ENCODE measurements at regions not wholly inside any gene's neighbourhood (a gene's known extent, or its start where the extent isn't known, plus 50 kb on each side); places are given as distances from the start of the nearest gene placed in this dataset.

- ChIA-PET POLR2A (no interaction called here), CTCF (no interaction called here)
- no peak for TF ChIP-seq CTCF (IDR thresholded peaks at IDR 0.05; ENCODE audit: control extremely low read depth, extremely low read depth, low read depth, missing control alignments)
- DNase-seq (ENCODE audit: extremely low spot score): no peak
These were observed 145.2 kb downstream of the PMP22 start for GRCh38 chr17:15119968-15120367.

GRCh38 chr17:15117239-15117638 lies 147.9 kb downstream of the PMP22 start:
- no peak for DNase-seq (ENCODE audit: extremely low spot score)
- no peak for TF ChIP-seq CTCF (IDR thresholded peaks at IDR 0.05; ENCODE audit: control extremely low read depth, extremely low read depth, low read depth, missing control alignments)
- ChIA-PET POLR2A (no interaction called here), CTCF (no interaction called here)

- ChIA-PET CTCF (interaction anchor here (0.9 kb wide), 1 partner anchor 12 kb away, joined by 3 read pairs; no protein-coding TSS in a partner anchor), POLR2A (no interaction called here)
- TF ChIP-seq CTCF (IDR thresholded peaks at IDR 0.05; ENCODE audit: control extremely low read depth, extremely low read depth, low read depth, missing control alignments): no peak
- DNase-seq (ENCODE audit: extremely low spot score): no peak
These were observed 152.1 kb downstream of the PMP22 start for GRCh38 chr17:15112846-15113617.

GRCh38 chr17:15109608-15110007 lies 155.5 kb downstream of the PMP22 start:
- CTCF ChIA-PET: no interaction called here
- POLR2A ChIA-PET: no interaction called here
- no peak for TF ChIP-seq CTCF (IDR thresholded peaks at IDR 0.05; ENCODE audit: control extremely low read depth, extremely low read depth, low read depth, missing control alignments)
- DNase-seq (ENCODE audit: extremely low spot score): no peak

- CTCF ChIA-PET: no interaction called here
These were observed 156.1 kb downstream of the PMP22 start for GRCh38 chr17:15108992-15109391.

GRCh38 chr17:15106540-15106939 lies 158.6 kb downstream of the PMP22 start:
- POLR2A ChIA-PET: no interaction called here
- CTCF ChIA-PET: no interaction called here
- no peak for TF ChIP-seq CTCF (IDR thresholded peaks at IDR 0.05; ENCODE audit: control extremely low read depth, extremely low read depth, low read depth, missing control alignments)
- DNase-seq (ENCODE audit: extremely low spot score): no peak

More at GRCh38 chr17:15108992-15109391, 156.1 kb downstream of the PMP22 start:
- DNase-seq (ENCODE audit: extremely low spot score): no peak
- TF ChIP-seq CTCF (IDR thresholded peaks at IDR 0.05; ENCODE audit: control extremely low read depth, extremely low read depth, low read depth, missing control alignments): no peak
- POLR2A ChIA-PET: no interaction called here
